22Rv1 (cell line): ENCODE measurements at regions not wholly inside any gene's neighbourhood (a gene's known extent, or its start where the extent isn't known, plus 50 kb on each side); places are given as distances from the start of the nearest gene placed in this dataset.

Experiments used
- H3K27ac ChIP-seq: fragments of 450-650 bp; 2 replicates; pipeline ENCODE4 v1.5.1; 2017
- CTCF ChIP-seq: fragments of 450-650 bp; IDR thresholded peaks from 2 replicates; pipeline ENCODE4 v1.5.1; 2017; ENCODE audit warnings: mild to moderate bottlenecking
- ZFX ChIP-seq: fragments of 450-650 bp; IDR thresholded peaks from 2 replicates; pipeline ENCODE4 v1.6.1; 2017; ENCODE audit warnings: antibody characterized with exemption, borderline replicate concordance

- TF ChIP-seq ZFX (no peak), CTCF (no peak)
- H3K27ac ChIP-seq = no peak overlapping the region
Measured at GRCh38 chr2:48249025-48249424, 65.5 kb upstream of the FOXN2 start.

GRCh38 chr2:48249631-48250473, 64.6 kb upstream of the FOXN2 start:
- TF ChIP-seq ZFX = no peak
- no peak for TF ChIP-seq CTCF
- no peak overlapping the region for H3K27ac ChIP-seq

- no peak for TF ChIP-seq CTCF
- TF ChIP-seq ZFX = no peak
Measured at GRCh38 chr2:48250474-48250844, 64.0 kb upstream of the FOXN2 start.

GRCh38 chr2:48250943-48251342, 63.5 kb upstream of the FOXN2 start:
- no peak overlapping the region for H3K27ac ChIP-seq
- TF ChIP-seq CTCF = no peak
- TF ChIP-seq ZFX = no peak

More at GRCh38 chr2:48250474-48250844, 64.0 kb upstream of the FOXN2 start:
- no peak overlapping the region for H3K27ac ChIP-seq

- H3K27ac ChIP-seq = no peak overlapping the region
- TF ChIP-seq ZFX = no peak
- TF ChIP-seq CTCF = no peak
Measured at GRCh38 chr2:48251437-48252148, 62.9 kb upstream of the FOXN2 start.

GRCh38 chr2:48253301-48253700, 61.2 kb upstream of the FOXN2 start:
- no peak overlapping the region for H3K27ac ChIP-seq
- no peak for TF ChIP-seq ZFX
- TF ChIP-seq CTCF = no peak

GRCh38 chr2:48254839-48255238, 59.6 kb upstream of the FOXN2 start:
- TF ChIP-seq CTCF (no peak), ZFX (no peak)
- no peak overlapping the region for H3K27ac ChIP-seq
